ENCODE measurements at regions not wholly inside any gene's neighbourhood (a gene's known extent, or its start where the extent isn't known, plus 50 kb on each side); places are given as distances from the start of the nearest gene placed in this dataset.

GRCh38 chr2:208586516-208586915 is 179.9 kb downstream of the PTH2R start:
- H3K4me1 ChIP-seq = no peaks in the 10 kb centered on the region
- no peak overlapping the region for H3K4me3 ChIP-seq
- no peaks in the 10 kb centered on the region for H3K9me3 ChIP-seq
- TF ChIP-seq CTCF (IDR thresholded peaks at IDR 0.05) = no peak
- no peaks in the 10 kb centered on the region for H3K27me3 ChIP-seq
- no peaks in the 10 kb centered on the region for H3K36me3 ChIP-seq
- no peak overlapping the region for H3K27ac ChIP-seq
- DNase-seq (ENCODE audit: low spot score) = no peak

GRCh38 chr2:208594642-208595385 is 188.2 kb downstream of the PTH2R start:
- Histone ChIP-seq H3K4me3 (no peak overlapping the region), H3K36me3 (no peaks in the 10 kb centered on the region), H3K9me3 (no peaks in the 10 kb centered on the region), H3K27me3 (no peaks in the 10 kb centered on the region), H3K27ac (no peak overlapping the region), H3K4me1 (no peaks in the 10 kb centered on the region)
- TF ChIP-seq CTCF (IDR thresholded peaks at IDR 0.05) = no peak
- no peak for DNase-seq (ENCODE audit: low spot score)

- no peaks in the 10 kb centered on the region for H3K9me3 ChIP-seq
- H3K4me3 ChIP-seq = no peak overlapping the region
- H3K4me1 ChIP-seq = no peaks in the 10 kb centered on the region
- no peak for TF ChIP-seq CTCF (IDR thresholded peaks at IDR 0.05)
- H3K27me3 ChIP-seq = no peaks in the 10 kb centered on the region
- no peaks in the 10 kb centered on the region for H3K36me3 ChIP-seq
- DNase-seq (ENCODE audit: low spot score) = no peak
- no peak overlapping the region for H3K27ac ChIP-seq
Measured at GRCh38 chr2:208595386-208596275, 189.0 kb downstream of the PTH2R start.

GRCh38 chr2:208607694-208608093 is 201.1 kb downstream of the PTH2R start:
- no peaks in the 10 kb centered on the region for H3K36me3 ChIP-seq
- no peak for DNase-seq (ENCODE audit: low spot score)
- H3K4me3 ChIP-seq = no peak overlapping the region
- TF ChIP-seq CTCF (IDR thresholded peaks at IDR 0.05) = no peak
- peaks cover 0 to 9% of the 10 kb centered on the region in 2 donors for H3K9me3 ChIP-seq
- H3K4me1 ChIP-seq = no peaks in the 10 kb centered on the region
- H3K27ac ChIP-seq = no peak overlapping the region
- no peaks in the 10 kb centered on the region for H3K27me3 ChIP-seq

- no peaks in the 10 kb centered on the region for H3K36me3 ChIP-seq
- no peak for DNase-seq (ENCODE audit: low spot score)
- H3K4me3 ChIP-seq = no peak overlapping the region
- H3K9me3 ChIP-seq = peaks cover 0 to 9% of the 10 kb centered on the region in 2 donors
- TF ChIP-seq CTCF (IDR thresholded peaks at IDR 0.05) = no peak
- no peaks in the 10 kb centered on the region for H3K27me3 ChIP-seq
- no peak overlapping the region for H3K27ac ChIP-seq
- H3K4me1 ChIP-seq = no peaks in the 10 kb centered on the region
Measured at GRCh38 chr2:208608122-208608835, 201.7 kb downstream of the PTH2R start.
